B cell (primary cell): ENCODE measurements at regions not wholly inside any gene's neighbourhood (a gene's known extent, or its start where the extent isn't known, plus 50 kb on each side); places are given as distances from the start of the nearest gene placed in this dataset.

Source experiments
- ATAC-seq: fragments of 200-7000 bp; cut with Tn5 transposase; one replicate; pipeline ENCODE4 v1.10.0; 2021; ENCODE audit warnings: low read depth, mild to moderate bottlenecking, moderate number of reproducible peaks, moderate library complexity
- CTCF ChIA-PET: fragments of 350-600 bp; sonication (Branson Sonifier 250); formaldehyde crosslinking; loops from one replicate; lab custom pipeline; 2021; ENCODE audit warnings: antibody characterized with exemption, inconsistent platforms; lab: Charles Lee
- POLR2A ChIA-PET: fragments of 350-600 bp; sonication (Branson Sonifier 250); formaldehyde crosslinking; loops from one replicate; lab custom pipeline; 2021; ENCODE audit warnings: antibody characterized with exemption; lab: Charles Lee
- DNase-seq: peaks from one replicate; pipeline ENCODE4 v3.0.0; 2013
- H2AFZ ChIP-seq: 2 replicates; pipeline ENCODE4 v1.6.1; 2012; ENCODE audit warnings: mild to moderate bottlenecking, low read depth, low read length; ENCODE audit not compliant: insufficient read depth, poor library complexity, severe bottlenecking
- H3K27ac ChIP-seq, 2 donors: 1 replicate in 1 of 2; 2 replicates in 1 of 2; pipeline ENCODE4 v1.5.1; 2012 to 2013; ENCODE audit warnings: low read length in 2 of 2, mild to moderate bottlenecking in 2 of 2, moderate library complexity in 1 of 2
- H3K27me3 ChIP-seq, 4 experiments: fragments of 200-600 bp in 1 of 4; sonication (generic) in 1 of 4; replicated peaks in 1 of 4; 1 replicate in 2 of 4; 2 replicates in 2 of 4; pipeline versions ENCODE4 v1.6.1 to v1.7.0; 2013 to 2016; ENCODE audit warnings: low read length in 3 of 4, mild to moderate bottlenecking in 2 of 4, mixed read lengths in 1 of 4, moderate library complexity in 1 of 4; ENCODE audit not compliant: insufficient read depth in 4 of 4, control insufficient read depth in 3 of 4; ENCODE audit errors: control extremely low read depth in 1 of 4
- H3K36me3 ChIP-seq, 2 experiments: replicated peaks in 1 of 2; 1 replicate in 1 of 2; 2 replicates in 1 of 2; pipeline versions ENCODE4 v1.6.1 to v1.7.1; 2013; ENCODE audit warnings: low read length in 1 of 2; ENCODE audit not compliant: insufficient read depth in 2 of 2, control insufficient read depth in 1 of 2; ENCODE audit errors: control extremely low read depth in 1 of 2, extremely low read depth in 1 of 2
- H3K4me1 ChIP-seq, 2 donors: fragments of 200-600 bp in 1 of 2; sonication (generic) in 1 of 2; 1 replicate in 1 of 2; 2 replicates in 1 of 2; pipeline versions ENCODE4 v1.5.1 to v1.6.1; 2013 to 2017; ENCODE audit warnings: low read length in 2 of 2; ENCODE audit not compliant: control insufficient read depth in 2 of 2, insufficient read depth in 2 of 2
- H3K4me2 ChIP-seq: replicated peaks from 2 replicates; pipeline ENCODE3; 2012; ENCODE audit warnings: mild to moderate bottlenecking, low read depth, low read length; ENCODE audit not compliant: poor library complexity, severe bottlenecking
- H3K4me3 ChIP-seq, 5 experiments: fragments of 200-600 bp in 1 of 5; sonication (generic) in 1 of 5; 1 replicate in 3 of 5; 2 replicates in 2 of 5; pipeline versions ENCODE4 v1.5.1 to v1.7.0; 2011 to 2016; ENCODE audit warnings: low read length in 4 of 5, mild to moderate bottlenecking in 4 of 5, low read depth in 2 of 5, control low read depth in 1 of 5, moderate library complexity in 1 of 5; ENCODE audit not compliant: insufficient read depth in 1 of 5; ENCODE audit errors: control extremely low read depth in 1 of 5, extremely low read depth in 1 of 5
- H3K79me2 ChIP-seq: fragments of 200-600 bp; sonication (generic); one replicate; pipeline ENCODE4 v1.6.0; 2016; ENCODE audit warnings: low read length; ENCODE audit not compliant: control insufficient read depth, insufficient read depth
- H3K9ac ChIP-seq: fragments of 200-600 bp; sonication (generic); 2 replicates; pipeline ENCODE4 v1.6.1; 2017; ENCODE audit warnings: mild to moderate bottlenecking, low read length, moderate library complexity
- H3K9me3 ChIP-seq, 3 donors: one replicate each; pipeline versions ENCODE4 v1.6.1 to v1.7.1; 2013; ENCODE audit warnings: low read length in 2 of 3; ENCODE audit not compliant: control insufficient read depth in 2 of 3, insufficient read depth in 1 of 3; ENCODE audit errors: control extremely low read depth in 1 of 3
- H4K20me1 ChIP-seq: 2 replicates; pipeline ENCODE4 v1.6.0; 2012; ENCODE audit warnings: mild to moderate bottlenecking, low read length; ENCODE audit not compliant: insufficient read depth, control insufficient read depth, poor library complexity, severe bottlenecking
- H3K27ac Mint-ChIP-seq: one replicate; pipeline ENCODE4 v1.8.0; 2021; ENCODE audit warnings: mixed read lengths
- H3K27me3 Mint-ChIP-seq: one replicate; pipeline ENCODE4 v1.8.0; 2021; ENCODE audit warnings: mixed read lengths
- H3K4me1 Mint-ChIP-seq: one replicate; pipeline ENCODE4 v1.8.0; 2021; ENCODE audit warnings: mixed read lengths
- H3K4me3 Mint-ChIP-seq: one replicate; pipeline ENCODE4 v1.8.0; 2021; ENCODE audit warnings: mixed read lengths
- H3K9me3 Mint-ChIP-seq: one replicate; pipeline ENCODE4 v1.8.0; 2022; ENCODE audit warnings: mixed read lengths; ENCODE audit not compliant: insufficient read depth
- EZH2 ChIP-seq: IDR thresholded peaks from 2 replicates; pipeline ENCODE4 v1.6.1; 2012; ENCODE audit warnings: borderline replicate concordance, low read depth, mild to moderate bottlenecking, moderate library complexity, low read length; ENCODE audit not compliant: insufficient read depth, poor library complexity, severe bottlenecking
- WGBS: methylation state at CpG from one replicate; pipeline ENCODE4 v1.1.5; 2013; ENCODE audit warnings: missing lambda C conversion rate; ENCODE audit not compliant: insufficient coverage; 5-methylcytosine and 5-hydroxymethylcytosine counted together
- intact Hi-C: fragments of 100-400 bp; cut with micrococcal nuclease; formaldehyde crosslinking; loops from one replicate; pipeline ENCODE4 v1.10.0; 2022
- TF ChIP-seq, protein P1 (sequence below): fragments of 200-600 bp; IDR thresholded peaks from one replicate; pipeline ENCODE4 v1.8.0; 2022; ENCODE audit warnings: antibody characterized with exemption, mild to moderate bottlenecking

DNA sequence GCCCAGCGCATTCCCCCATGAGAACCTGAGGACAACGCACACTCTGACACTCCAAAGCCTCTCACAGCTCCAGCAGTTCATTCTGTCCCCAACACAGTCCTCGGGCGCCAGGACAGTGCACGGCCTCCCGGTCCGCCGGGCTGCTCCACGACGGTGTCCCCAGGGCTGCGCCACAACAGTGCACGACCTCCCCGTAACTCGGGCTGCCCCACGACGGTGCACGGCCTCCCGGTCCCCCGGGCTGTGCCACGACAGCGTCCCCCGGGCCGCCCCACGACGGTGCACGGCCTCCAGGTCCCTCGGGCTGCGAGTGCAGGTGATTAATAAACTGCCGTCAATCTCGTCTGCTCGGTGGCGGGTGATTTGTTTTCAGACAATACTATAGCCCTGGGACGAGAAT, 585.1 kb upstream of the FRG1 start:
- ChIA-PET CTCF (no interaction called here), POLR2A (no interaction called here)
- ATAC-seq, result no peak
- no peak overlapping the region for H3K27ac Mint-ChIP-seq
- no peaks in the 10 kb centered on the region for H3K27me3 ChIP-seq
- no peaks in the 10 kb centered on the region for H3K4me1 Mint-ChIP-seq
- H3K4me2 ChIP-seq, result no peak overlapping the region
- TF ChIP-seq, protein P1, sequence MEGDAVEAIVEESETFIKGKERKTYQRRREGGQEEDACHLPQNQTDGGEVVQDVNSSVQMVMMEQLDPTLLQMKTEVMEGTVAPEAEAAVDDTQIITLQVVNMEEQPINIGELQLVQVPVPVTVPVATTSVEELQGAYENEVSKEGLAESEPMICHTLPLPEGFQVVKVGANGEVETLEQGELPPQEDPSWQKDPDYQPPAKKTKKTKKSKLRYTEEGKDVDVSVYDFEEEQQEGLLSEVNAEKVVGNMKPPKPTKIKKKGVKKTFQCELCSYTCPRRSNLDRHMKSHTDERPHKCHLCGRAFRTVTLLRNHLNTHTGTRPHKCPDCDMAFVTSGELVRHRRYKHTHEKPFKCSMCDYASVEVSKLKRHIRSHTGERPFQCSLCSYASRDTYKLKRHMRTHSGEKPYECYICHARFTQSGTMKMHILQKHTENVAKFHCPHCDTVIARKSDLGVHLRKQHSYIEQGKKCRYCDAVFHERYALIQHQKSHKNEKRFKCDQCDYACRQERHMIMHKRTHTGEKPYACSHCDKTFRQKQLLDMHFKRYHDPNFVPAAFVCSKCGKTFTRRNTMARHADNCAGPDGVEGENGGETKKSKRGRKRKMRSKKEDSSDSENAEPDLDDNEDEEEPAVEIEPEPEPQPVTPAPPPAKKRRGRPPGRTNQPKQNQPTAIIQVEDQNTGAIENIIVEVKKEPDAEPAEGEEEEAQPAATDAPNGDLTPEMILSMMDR, result no peak
- no peak for TF ChIP-seq EZH2
- H3K36me3 ChIP-seq, result no peaks in the 10 kb centered on the region
- 90% methylated on average over 32 of the region's 33 CpGs for WGBS
- DNase-seq, result no peak
- no peaks in the 10 kb centered on the region for H3K9me3 Mint-ChIP-seq
- H3K4me3 ChIP-seq, result no peak overlapping the region
- H3K27ac ChIP-seq, result no peak overlapping the region
- H2AFZ ChIP-seq, result no peak overlapping the region
- H3K9ac ChIP-seq, result no peak overlapping the region
- no peaks in the 10 kb centered on the region for H3K4me1 ChIP-seq
- no peak overlapping the region for H3K4me3 Mint-ChIP-seq
- no peaks in the 10 kb centered on the region for H3K79me2 ChIP-seq
- peaks cover 0 to 11% (median 1%) of the 10 kb centered on the region in 3 donors for H3K9me3 ChIP-seq
- H3K27me3 Mint-ChIP-seq, result no peaks in the 10 kb centered on the region
- H4K20me1 ChIP-seq, result no peaks in the 10 kb centered on the region
- intact Hi-C loops, result no loop called here

DNA sequence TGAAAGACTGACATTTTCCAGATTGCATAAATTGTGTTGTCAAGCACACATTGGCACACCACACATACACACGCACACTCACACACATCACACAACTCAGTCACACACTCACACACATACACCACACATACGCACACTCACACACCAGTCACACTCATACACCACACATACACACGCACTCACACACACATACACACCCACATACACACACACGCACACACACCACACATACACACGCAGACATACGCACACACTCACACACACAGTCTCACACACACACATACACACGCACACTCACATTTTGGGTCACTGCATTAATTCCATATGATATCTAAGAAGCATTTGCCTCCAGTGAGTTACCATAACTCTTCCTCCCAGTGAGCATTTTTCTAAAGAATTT, 578.3 kb upstream of the FRG1 start:
- Histone ChIP-seq H3K36me3 (no peaks in the 10 kb centered on the region), H3K4me1 (no peaks in the 10 kb centered on the region), H3K79me2 (no peaks in the 10 kb centered on the region), H3K9ac (no peak overlapping the region), H3K4me2 (no peak overlapping the region), H3K27me3 (no peaks in the 10 kb centered on the region), H3K4me3 (no peak overlapping the region), H3K27ac (no peak overlapping the region), H3K9me3 (peaks cover 0 to 6% (median 0%) of the 10 kb centered on the region in 3 donors), H2AFZ (no peak overlapping the region), H4K20me1 (no peaks in the 10 kb centered on the region)
- no peaks in the 10 kb centered on the region for H3K9me3 Mint-ChIP-seq
- TF ChIP-seq EZH2, result no peak
- TF ChIP-seq, protein P1, result no peak
- no peaks in the 10 kb centered on the region for H3K27me3 Mint-ChIP-seq
- H3K4me1 Mint-ChIP-seq, result no peaks in the 10 kb centered on the region
- intact Hi-C loops, result no loop called here
- WGBS, result 95% methylated on average over 7 of the region's 7 CpGs
- ATAC-seq (no peak), DNase-seq (no peak)
- ChIA-PET POLR2A (no interaction called here), CTCF (no interaction called here)
- no peak overlapping the region for H3K27ac Mint-ChIP-seq
- no peak overlapping the region for H3K4me3 Mint-ChIP-seq
